22Rv1 (cell line): ENCODE measurements at regions not wholly inside any gene's neighbourhood (a gene's known extent, or its start where the extent isn't known, plus 50 kb on each side); places are given as distances from the start of the nearest gene placed in this dataset.

Experiments used
- H3K27ac ChIP-seq: fragments of 450-650 bp; 2 replicates; pipeline ENCODE4 v1.5.1; 2017
- ZFX ChIP-seq: fragments of 450-650 bp; IDR thresholded peaks from 2 replicates; pipeline ENCODE4 v1.6.1; 2017; ENCODE audit warnings: antibody characterized with exemption, borderline replicate concordance
- TF ChIP-seq, protein P1 (sequence below): fragments of 450-650 bp; IDR thresholded peaks from 2 replicates; pipeline ENCODE4 v1.5.1; 2017; ENCODE audit warnings: mild to moderate bottlenecking

DNA sequence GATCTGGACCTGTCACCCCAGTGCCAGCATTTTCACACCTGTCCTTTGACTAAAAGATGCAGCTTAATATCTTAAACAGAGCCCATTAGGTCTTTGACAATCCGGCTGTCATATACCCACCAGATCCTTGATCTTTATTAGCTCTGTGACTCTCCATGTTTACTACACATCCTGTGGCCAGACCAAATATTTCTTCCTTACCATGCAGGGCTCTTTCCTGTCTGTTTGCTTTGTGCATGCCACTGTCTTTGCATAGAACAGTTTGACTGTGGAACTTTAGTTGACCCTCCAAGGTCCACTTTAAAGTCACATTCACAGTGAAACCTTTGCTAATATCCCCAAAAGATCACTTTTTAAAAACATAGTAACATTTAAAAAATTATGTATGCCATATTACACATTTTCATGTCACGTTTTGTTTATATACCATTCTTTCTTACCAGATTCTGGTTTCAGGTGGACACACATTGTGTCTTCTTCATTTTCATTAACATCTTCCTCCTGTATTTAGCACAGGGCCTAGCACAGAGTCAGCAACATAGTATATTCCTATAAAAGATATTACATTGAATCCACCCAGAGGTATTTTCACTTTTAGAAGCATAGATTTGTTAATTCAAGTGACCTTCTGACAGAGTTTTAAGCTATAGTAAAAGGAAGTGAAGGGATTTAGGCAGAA is 95.8 kb downstream of the RAP2B start:
- no peak for TF ChIP-seq ZFX
- TF ChIP-seq, protein P1, sequence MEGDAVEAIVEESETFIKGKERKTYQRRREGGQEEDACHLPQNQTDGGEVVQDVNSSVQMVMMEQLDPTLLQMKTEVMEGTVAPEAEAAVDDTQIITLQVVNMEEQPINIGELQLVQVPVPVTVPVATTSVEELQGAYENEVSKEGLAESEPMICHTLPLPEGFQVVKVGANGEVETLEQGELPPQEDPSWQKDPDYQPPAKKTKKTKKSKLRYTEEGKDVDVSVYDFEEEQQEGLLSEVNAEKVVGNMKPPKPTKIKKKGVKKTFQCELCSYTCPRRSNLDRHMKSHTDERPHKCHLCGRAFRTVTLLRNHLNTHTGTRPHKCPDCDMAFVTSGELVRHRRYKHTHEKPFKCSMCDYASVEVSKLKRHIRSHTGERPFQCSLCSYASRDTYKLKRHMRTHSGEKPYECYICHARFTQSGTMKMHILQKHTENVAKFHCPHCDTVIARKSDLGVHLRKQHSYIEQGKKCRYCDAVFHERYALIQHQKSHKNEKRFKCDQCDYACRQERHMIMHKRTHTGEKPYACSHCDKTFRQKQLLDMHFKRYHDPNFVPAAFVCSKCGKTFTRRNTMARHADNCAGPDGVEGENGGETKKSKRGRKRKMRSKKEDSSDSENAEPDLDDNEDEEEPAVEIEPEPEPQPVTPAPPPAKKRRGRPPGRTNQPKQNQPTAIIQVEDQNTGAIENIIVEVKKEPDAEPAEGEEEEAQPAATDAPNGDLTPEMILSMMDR = no peak
- H3K27ac ChIP-seq = no peak overlapping the region

DNA sequence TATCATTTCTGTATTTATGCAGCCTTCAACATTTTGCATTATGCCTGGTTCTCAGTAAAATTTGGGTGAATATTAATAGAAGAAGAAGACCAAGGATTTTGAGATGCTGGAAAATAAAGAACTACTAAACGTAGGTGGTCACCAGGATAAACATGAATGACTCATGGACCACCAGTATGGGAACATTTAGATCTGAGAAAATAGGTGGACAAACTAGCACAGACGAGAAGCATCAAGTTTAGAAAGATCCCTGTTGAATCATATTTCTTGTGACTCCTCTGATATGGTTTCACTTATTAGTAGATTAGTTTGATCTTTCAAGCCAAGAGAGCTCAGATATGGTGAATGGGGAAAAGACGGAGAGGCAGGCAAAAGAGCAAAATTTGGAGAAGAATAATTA is 97.9 kb downstream of the RAP2B start:
- TF ChIP-seq, protein P1 = no peak
- no peak for TF ChIP-seq ZFX
- H3K27ac ChIP-seq = no peak overlapping the region

DNA sequence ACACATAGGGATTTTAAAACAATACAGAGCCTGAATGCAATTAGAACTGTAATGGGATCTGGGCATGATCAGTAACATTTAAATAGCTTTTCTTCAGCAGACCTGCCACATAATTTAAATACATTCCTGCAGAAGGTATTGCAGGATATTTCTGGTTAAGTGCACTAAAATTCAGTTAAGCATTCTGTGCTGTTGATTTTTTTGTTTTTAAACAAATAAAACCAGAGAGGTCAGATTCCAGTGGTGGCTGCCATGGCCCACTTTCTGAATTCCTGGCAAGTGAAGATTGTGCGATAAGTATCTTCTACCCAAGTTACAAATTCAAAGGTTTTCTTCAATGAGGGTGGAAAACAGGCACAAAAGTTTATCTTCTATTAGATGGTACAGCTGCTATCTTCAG is 98.7 kb downstream of the RAP2B start:
- TF ChIP-seq, protein P1 = no peak
- TF ChIP-seq ZFX = no peak
- no peak overlapping the region for H3K27ac ChIP-seq

DNA sequence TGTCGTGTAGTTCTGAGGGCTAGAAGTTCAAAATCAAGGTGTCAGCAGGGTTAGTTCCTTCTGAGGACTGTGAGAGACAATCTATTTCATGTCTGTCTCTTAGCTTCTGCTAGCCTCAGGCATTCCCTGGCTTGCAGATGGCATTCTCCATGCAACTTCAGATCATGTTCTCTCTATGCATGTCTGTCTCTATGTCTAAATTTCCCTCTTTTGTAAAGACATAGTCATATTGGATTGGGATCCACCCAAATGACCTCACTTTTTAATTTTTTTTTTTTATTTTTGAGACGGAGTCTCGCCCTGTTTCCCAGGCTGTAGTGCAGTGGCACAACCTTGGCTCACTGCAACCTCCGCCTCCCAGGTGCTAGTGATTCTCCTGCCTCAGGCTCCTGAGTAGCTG is 104.6 kb downstream of the RAP2B start:
- no peak for TF ChIP-seq ZFX
- TF ChIP-seq, protein P1 = no peak
- no peak overlapping the region for H3K27ac ChIP-seq

DNA sequence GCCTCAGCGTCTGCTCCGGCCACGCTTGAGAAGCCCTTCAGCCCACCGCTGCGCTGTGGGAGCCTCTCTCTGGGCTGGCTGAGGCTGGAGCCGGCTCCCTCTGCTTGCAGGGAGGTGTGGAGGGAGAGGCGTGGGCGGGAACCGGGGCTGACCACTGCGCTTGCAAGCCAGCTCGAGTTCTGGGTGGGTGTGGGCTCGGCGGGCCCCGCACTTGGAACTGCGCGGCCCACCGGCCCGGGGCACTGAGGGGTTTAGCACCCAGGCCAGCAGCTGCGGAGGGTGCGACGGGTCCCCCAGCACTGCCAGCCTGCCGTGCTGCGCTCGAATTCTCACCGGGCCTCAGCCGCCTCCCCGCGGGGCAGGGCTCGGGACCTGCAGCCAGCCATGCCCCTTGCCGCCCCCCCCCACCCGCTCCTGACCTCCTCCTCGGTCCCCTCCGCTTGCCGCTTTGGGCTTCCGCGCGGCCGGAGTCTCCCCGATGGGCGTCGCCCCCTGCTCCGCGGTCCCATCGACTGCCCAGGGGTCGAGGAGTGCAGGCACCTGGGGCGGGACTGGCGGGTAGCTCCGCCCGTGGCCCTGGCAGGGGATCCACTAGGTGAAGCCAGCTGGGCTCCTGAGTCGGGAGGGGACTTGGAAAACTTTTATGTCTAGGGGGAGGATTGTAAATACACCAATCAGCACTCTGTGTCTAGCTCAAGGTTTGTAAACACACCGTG is 106.7 kb downstream of the RAP2B start:
- no peak for TF ChIP-seq ZFX
- TF ChIP-seq, protein P1 = no peak
- no peak overlapping the region for H3K27ac ChIP-seq

DNA sequence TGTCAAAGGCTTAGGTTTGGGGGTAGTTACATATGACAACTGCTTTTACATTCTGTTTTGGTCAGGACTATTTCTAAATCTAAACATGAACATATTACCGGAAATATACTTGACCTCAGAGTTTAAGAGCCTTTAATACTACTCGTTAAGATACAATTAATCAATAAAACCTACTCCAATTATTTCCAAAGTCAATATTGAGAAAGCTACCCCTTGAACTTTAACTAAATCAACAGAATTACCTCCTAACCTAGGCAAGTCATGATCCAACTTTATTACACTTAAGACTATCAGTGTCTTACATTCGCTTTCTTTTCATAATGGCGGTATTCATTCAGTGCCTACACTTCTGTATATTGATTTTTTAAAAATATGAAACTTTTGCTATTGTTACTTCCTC is 107.7 kb downstream of the RAP2B start:
- no peak for TF ChIP-seq ZFX
- TF ChIP-seq, protein P1 = no peak
- no peak overlapping the region for H3K27ac ChIP-seq

DNA sequence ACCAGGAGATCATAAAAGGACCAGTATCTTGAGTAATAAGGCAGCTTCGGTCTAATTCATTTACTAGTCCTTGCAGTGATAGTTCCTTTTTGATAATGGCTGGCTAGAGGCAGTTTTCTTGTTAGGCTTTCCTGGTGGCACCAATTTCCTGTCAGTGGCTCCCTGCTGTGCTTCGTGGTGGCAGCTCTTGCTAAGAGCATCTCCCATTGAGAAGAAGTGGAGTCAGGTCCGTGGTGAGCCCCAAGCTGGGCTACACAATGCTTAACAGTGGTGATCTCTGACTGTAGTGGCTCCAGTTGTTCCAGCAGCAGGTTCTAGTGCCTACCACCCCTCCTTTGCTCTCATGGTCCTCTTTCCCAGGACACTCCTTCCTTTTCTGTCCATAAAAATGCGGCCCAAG is 111.2 kb downstream of the RAP2B start:
- TF ChIP-seq ZFX = no peak
- TF ChIP-seq, protein P1 = no peak
- no peak overlapping the region for H3K27ac ChIP-seq
